Caco-2 (cell line): ENCODE measurements at regions not wholly inside any gene's neighbourhood (a gene's known extent, or its start where the extent isn't known, plus 50 kb on each side); places are given as distances from the start of the nearest gene placed in this dataset.
"Not testable (repeated sequence)": the region's sequence is repeated elsewhere in the genome, so short reads cannot be mapped to it uniquely, and the experiment has no call there.

Experiments
- BruUV-seq: library from RNA; stranded (reverse); fragments of 400-500 nt; replicated peaks from 2 replicates; lab custom pipeline; 2021; lab: Mats Ljungman, UMichigan
- CTCF ChIA-PET: fragments of 300-600 bp; sonication (Branson Sonifier 250); formaldehyde crosslinking; loops from one replicate; lab custom pipeline; 2022; ENCODE audit warnings: antibody characterized with exemption; lab: Charles Lee
- POLR2A ChIA-PET: fragments of 300-600 bp; sonication (Branson Sonifier 250); formaldehyde crosslinking; loops from one replicate; lab custom pipeline; 2022; ENCODE audit warnings: antibody characterized with exemption; lab: Charles Lee
- DNase-seq, 2 experiments: peaks; one replicate each; pipeline versions ENCODE4 v3.0.0 to v3.0.0-alpha.2; 2020 to 2022
- H3K27me3 ChIP-seq: replicated peaks from 2 replicates; pipeline ENCODE4 v1.6.0; 2011; ENCODE audit warnings: low read length; ENCODE audit not compliant: control insufficient read depth, insufficient read depth
- H3K36me3 ChIP-seq: 2 replicates; pipeline ENCODE4 v1.5.1; 2011; ENCODE audit warnings: low read length; ENCODE audit not compliant: control insufficient read depth, insufficient read depth
- H3K4me1 ChIP-seq: fragments of 250-450 bp; sonication (Bioruptor Pico); 2 replicates; pipeline ENCODE4 v1.5.1; 2020; ENCODE audit warnings: mild to moderate bottlenecking
- H3K4me3 ChIP-seq: 2 replicates; pipeline ENCODE4 v1.5.1; 2011; ENCODE audit warnings: low read depth, mild to moderate bottlenecking, control low read depth, low read length
- H3K9me3 ChIP-seq: fragments of 250-450 bp; sonication (Bioruptor Pico); 2 replicates; pipeline ENCODE4 v1.5.1; 2020; ENCODE audit warnings: mild to moderate bottlenecking, moderate library complexity
- H3K27ac Mint-ChIP-seq: one replicate; pipeline ENCODE4 v1.8.0; 2022; ENCODE audit warnings: mixed read lengths; ENCODE audit not compliant: unreplicated experiment
- H3K27me3 Mint-ChIP-seq: one replicate; pipeline ENCODE4 v1.8.0; 2022; ENCODE audit warnings: mixed read lengths; ENCODE audit not compliant: insufficient read depth, unreplicated experiment
- H3K36me3 Mint-ChIP-seq: one replicate; pipeline ENCODE4 v1.8.0; 2022; ENCODE audit warnings: mild to moderate bottlenecking, mixed read lengths; ENCODE audit not compliant: insufficient read depth, unreplicated experiment
- H3K4me1 Mint-ChIP-seq: one replicate; pipeline ENCODE4 v1.8.0; 2022; ENCODE audit warnings: low read depth, mixed read lengths; ENCODE audit not compliant: unreplicated experiment
- H3K4me3 Mint-ChIP-seq: one replicate; pipeline ENCODE4 v1.8.0; 2022; ENCODE audit warnings: mild to moderate bottlenecking, moderate library complexity, mixed read lengths; ENCODE audit not compliant: unreplicated experiment
- H3K9me3 Mint-ChIP-seq: one replicate; pipeline ENCODE4 v1.8.0; 2022; ENCODE audit warnings: mixed read lengths; ENCODE audit not compliant: unreplicated experiment
- intact Hi-C: fragments of 100-400 bp; cut with micrococcal nuclease; formaldehyde crosslinking; loops from one replicate; pipeline ENCODE4 v1.10.0; 2022; ENCODE audit not compliant: unreplicated experiment
- TF ChIP-seq, protein P1 (sequence below), 2 experiments: fragments of 200-600 bp in 1 of 2; IDR thresholded peaks; 1 replicate in 1 of 2; 2 replicates in 1 of 2; pipeline versions ENCODE4 v1.5.1 to v1.8.0; 2011 to 2022; ENCODE audit warnings: antibody characterized with exemption in 1 of 2, control low read depth in 1 of 2, inconsistent platforms in 1 of 2, low read depth in 1 of 2, low read length in 1 of 2, mild to moderate bottlenecking in 1 of 2, moderate library complexity in 1 of 2; ENCODE audit not compliant: insufficient read depth in 1 of 2, severe bottlenecking in 1 of 2, unreplicated experiment in 1 of 2

DNA sequence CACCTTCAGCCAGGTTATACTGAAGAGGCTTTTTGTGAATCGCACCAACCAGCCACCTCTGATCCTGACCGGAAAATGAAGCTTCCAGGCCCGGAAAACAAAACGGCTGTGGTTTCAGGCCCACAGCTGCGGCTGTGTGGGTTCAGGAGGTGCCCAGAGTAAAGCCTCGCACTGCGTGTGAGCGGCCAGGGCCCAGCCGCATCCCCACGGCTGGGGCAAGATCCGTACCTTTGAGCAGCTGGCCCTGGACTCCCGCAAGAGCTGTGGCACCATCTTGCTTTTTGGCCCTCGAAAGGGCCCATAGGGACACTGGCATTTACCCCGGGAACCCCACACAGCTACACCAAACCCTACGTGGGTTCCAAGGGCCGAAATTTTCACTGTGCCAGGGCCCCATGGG lies 63.0 kb downstream of the GLUL start:
- Mint-ChIP-seq H3K9me3 (no peaks in the 10 kb centered on the region), H3K4me3 (no peak overlapping the region), H3K27ac (no peak overlapping the region), H3K27me3 (no peaks in the 10 kb centered on the region), H3K4me1 (no peaks in the 10 kb centered on the region), H3K36me3 (no peaks in the 10 kb centered on the region)
- H3K9me3 ChIP-seq: no peaks in the 10 kb centered on the region
- H3K4me1 ChIP-seq: no peaks in the 10 kb centered on the region
- no peak overlapping the region for H3K4me3 ChIP-seq
- BruUV-seq: no TSS peak
- TF ChIP-seq, protein P1, sequence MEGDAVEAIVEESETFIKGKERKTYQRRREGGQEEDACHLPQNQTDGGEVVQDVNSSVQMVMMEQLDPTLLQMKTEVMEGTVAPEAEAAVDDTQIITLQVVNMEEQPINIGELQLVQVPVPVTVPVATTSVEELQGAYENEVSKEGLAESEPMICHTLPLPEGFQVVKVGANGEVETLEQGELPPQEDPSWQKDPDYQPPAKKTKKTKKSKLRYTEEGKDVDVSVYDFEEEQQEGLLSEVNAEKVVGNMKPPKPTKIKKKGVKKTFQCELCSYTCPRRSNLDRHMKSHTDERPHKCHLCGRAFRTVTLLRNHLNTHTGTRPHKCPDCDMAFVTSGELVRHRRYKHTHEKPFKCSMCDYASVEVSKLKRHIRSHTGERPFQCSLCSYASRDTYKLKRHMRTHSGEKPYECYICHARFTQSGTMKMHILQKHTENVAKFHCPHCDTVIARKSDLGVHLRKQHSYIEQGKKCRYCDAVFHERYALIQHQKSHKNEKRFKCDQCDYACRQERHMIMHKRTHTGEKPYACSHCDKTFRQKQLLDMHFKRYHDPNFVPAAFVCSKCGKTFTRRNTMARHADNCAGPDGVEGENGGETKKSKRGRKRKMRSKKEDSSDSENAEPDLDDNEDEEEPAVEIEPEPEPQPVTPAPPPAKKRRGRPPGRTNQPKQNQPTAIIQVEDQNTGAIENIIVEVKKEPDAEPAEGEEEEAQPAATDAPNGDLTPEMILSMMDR (IDR thresholded peaks at IDR 0.05; ENCODE audit: insufficient read depth in 1 of 2, low read depth in 1 of 2, low read length in 1 of 2, severe bottlenecking in 1 of 2, unreplicated experiment in 1 of 2): no peak
- H3K36me3 ChIP-seq: no peaks in the 10 kb centered on the region
- intact Hi-C loops: no loop called here
- no peak for DNase-seq
- POLR2A ChIA-PET: no interaction called here
- CTCF ChIA-PET: no interaction called here
- no peaks in the 10 kb centered on the region for H3K27me3 ChIP-seq

DNA sequence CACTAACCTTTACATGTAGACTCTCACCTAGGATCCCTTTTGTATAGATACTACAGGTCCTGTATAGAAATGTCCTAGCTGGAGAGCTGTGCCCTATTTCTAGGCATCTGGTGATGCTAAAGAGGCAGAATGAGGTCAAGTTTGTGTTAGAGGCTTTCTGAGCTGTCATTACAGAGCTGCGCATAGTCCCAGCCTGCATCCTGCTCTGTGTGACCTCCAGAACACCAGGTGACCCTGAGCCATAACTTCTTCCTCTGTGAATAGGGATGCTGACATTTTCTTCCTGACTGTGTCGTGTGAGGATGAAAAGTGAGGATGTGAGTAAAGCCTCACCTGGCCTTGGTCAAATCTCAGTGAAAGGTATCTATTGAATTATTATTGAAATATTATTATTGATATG lies 66.3 kb downstream of the GLUL start:
- CTCF ChIA-PET: no interaction called here
- no peak overlapping the region for H3K4me3 ChIP-seq
- no peaks in the 10 kb centered on the region for H3K4me1 ChIP-seq
- no peak for DNase-seq
- H3K27me3 Mint-ChIP-seq: no peaks in the 10 kb centered on the region
- no peak overlapping the region for H3K27ac Mint-ChIP-seq
- intact Hi-C loops: no loop called here
- H3K27me3 ChIP-seq: no peaks in the 10 kb centered on the region
- no TSS peak for BruUV-seq
- H3K9me3 ChIP-seq: no peaks in the 10 kb centered on the region
- H3K4me1 Mint-ChIP-seq: no peaks in the 10 kb centered on the region
- no peaks in the 10 kb centered on the region for H3K36me3 ChIP-seq
- POLR2A ChIA-PET: no interaction called here
- H3K9me3 Mint-ChIP-seq: no peaks in the 10 kb centered on the region
- H3K36me3 Mint-ChIP-seq: no peaks in the 10 kb centered on the region
- TF ChIP-seq, protein P1 (IDR thresholded peaks at IDR 0.05; ENCODE audit: insufficient read depth in 1 of 2, low read depth in 1 of 2, low read length in 1 of 2, severe bottlenecking in 1 of 2, unreplicated experiment in 1 of 2): no peak
- H3K4me3 Mint-ChIP-seq: no peak overlapping the region

DNA sequence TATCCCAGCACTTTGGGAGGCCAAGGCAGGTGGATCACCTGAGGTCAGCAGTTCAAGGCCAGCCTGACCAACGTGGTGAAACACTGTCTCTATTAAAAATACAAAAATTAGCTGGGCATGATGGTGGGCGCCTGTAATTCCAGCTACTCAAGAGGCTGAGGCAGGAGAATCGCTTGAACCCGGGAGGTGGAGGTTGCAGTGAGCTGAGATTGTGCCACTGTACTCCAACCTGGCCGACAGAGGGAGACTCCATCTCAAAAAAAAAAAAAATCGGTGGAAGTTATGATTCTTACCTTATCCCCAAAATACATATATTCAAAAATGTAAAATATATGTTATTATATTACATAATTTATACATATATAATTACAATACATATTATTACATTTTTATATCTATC lies 70.1 kb downstream of the GLUL start:
- H3K36me3 Mint-ChIP-seq, H3K36me3 ChIP-seq, H3K4me3 ChIP-seq, H3K4me1 Mint-ChIP-seq, CTCF ChIA-PET, intact Hi-C loops, H3K27me3 ChIP-seq, H3K27me3 Mint-ChIP-seq, POLR2A ChIA-PET, H3K9me3 Mint-ChIP-seq, H3K9me3 ChIP-seq, H3K4me1 ChIP-seq, BruUV-seq, H3K27ac Mint-ChIP-seq, DNase-seq, H3K4me3 Mint-ChIP-seq: not testable (repeated sequence)

DNA sequence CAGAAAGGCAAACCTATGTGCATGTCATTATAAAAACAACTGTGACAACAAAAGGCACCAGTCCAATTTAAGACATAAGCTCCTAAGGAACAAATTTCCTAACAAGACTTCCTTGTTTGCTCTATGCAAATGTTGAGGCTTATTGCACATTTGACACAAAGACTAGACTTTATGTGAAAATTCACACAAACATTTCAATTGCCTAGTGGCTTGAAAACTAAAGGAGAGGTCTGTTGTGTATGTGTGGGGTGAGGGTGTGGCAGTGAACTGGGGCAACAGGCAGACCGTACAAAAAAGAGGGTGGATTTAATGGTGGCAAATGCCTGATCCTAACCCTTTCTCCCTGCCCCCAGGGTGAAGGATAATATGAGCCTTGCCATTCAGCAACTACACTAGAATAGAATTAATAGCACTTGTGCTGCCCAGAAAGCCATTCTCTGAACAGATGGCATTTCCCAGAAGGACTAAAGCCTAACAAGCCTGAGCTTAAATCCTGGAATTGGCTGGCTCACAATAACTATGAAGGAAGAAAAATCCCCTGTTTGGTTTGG lies 73.9 kb downstream of the GLUL start:
- Histone ChIP-seq H3K27me3 (no peaks in the 10 kb centered on the region), H3K36me3 (no peaks in the 10 kb centered on the region), H3K4me1 (peaks cover 13% of the 10 kb centered on the region), H3K4me3 (no peak overlapping the region), H3K9me3 (no peaks in the 10 kb centered on the region)
- Mint-ChIP-seq H3K27me3 (no peaks in the 10 kb centered on the region), H3K4me1 (peaks cover 5% of the 10 kb centered on the region), H3K4me3 (no peak overlapping the region), H3K36me3 (no peaks in the 10 kb centered on the region), H3K27ac (no peak overlapping the region), H3K9me3 (peaks cover 19% of the 10 kb centered on the region)
- intact Hi-C loops: no loop called here
- BruUV-seq: no TSS peak
- TF ChIP-seq, protein P1 (IDR thresholded peaks at IDR 0.05; ENCODE audit: insufficient read depth in 1 of 2, low read depth in 1 of 2, low read length in 1 of 2, severe bottlenecking in 1 of 2, unreplicated experiment in 1 of 2): no peak
- POLR2A ChIA-PET: no interaction called here
- CTCF ChIA-PET: no interaction called here
- DNase-seq: no peak

DNA sequence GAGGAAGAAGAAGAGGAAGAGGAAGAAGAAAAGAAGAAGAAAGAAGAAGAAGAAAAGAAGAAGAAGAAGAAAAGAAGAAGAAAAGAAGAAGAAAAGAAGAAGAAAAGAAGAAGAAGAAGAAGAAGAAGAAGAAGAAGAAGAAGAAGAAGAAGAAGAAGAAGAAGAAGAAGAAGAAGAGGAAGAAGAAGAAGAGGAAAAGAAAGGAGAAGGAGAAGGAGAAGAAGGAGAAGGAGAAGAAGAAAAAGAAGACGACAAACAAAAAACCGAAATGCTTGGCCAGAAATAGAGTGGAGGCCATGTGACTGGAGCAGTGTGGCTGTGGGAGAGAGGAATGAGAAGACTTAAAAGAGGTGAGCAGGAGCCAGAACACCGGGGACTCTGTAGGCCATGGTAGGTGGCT lies 75.1 kb downstream of the GLUL start:
- POLR2A ChIA-PET, H3K4me3 Mint-ChIP-seq: not testable (repeated sequence)
- peaks cover 20% of the 10 kb centered on the region for H3K9me3 Mint-ChIP-seq

More for the DNA sequence above, 75.1 kb downstream of the GLUL start:
- BruUV-seq, intact Hi-C loops, H3K36me3 ChIP-seq, H3K27me3 ChIP-seq, DNase-seq, CTCF ChIA-PET, H3K27me3 Mint-ChIP-seq, H3K9me3 ChIP-seq, H3K4me1 Mint-ChIP-seq, H3K36me3 Mint-ChIP-seq, H3K27ac Mint-ChIP-seq, H3K4me3 ChIP-seq: not testable (repeated sequence)
- H3K4me1 ChIP-seq: peaks cover 13% of the 10 kb centered on the region
